Omental fat pad (tissue), 3 donors: ENCODE measurements at regions not wholly inside any gene's neighbourhood (a gene's known extent, or its start where the extent isn't known, plus 50 kb on each side); places are given as distances from the start of the nearest gene placed in this dataset.

Experiments used
- ATAC-seq: fragments of 150-250 bp; one replicate; pipeline ENCODE4 v1.9.1; 2016; ENCODE audit warnings: mild to moderate bottlenecking, moderate library complexity; ENCODE audit not compliant: low FRiP score
- DNase-seq: peaks from one replicate; pipeline ENCODE4 v3.0.0-alpha.2; 2019; ENCODE audit warnings: low spot score
- CTCF ChIP-seq, 3 donors: fragments of 450-650 bp; IDR thresholded peaks; one replicate each; pipeline ENCODE4 v1.5.1; 2016 to 2017; ENCODE audit warnings: antibody characterized with exemption in 3 of 3, mild to moderate bottlenecking in 3 of 3, moderate library complexity in 2 of 3

GRCh38 chr7:24073651-24074420 lies 210.2 kb upstream of the NPY start:
- ATAC-seq, result no peak
- no peak for DNase-seq
- TF ChIP-seq CTCF (IDR thresholded peaks at IDR 0.05), result no peak

- ATAC-seq (no peak), DNase-seq (no peak)
- no peak for TF ChIP-seq CTCF (IDR thresholded peaks at IDR 0.05)
Observed at GRCh38 chr7:24075426-24075810, 208.6 kb upstream of the NPY start.

GRCh38 chr7:24082826-24083225 lies 201.2 kb upstream of the NPY start:
- TF ChIP-seq CTCF (IDR thresholded peaks at IDR 0.05), result no peak
- ATAC-seq, result no peak
- DNase-seq, result no peak

- ATAC-seq (no peak), DNase-seq (no peak)
- TF ChIP-seq CTCF (IDR thresholded peaks at IDR 0.05), result no peak
Observed at GRCh38 chr7:24102988-24103387, 181.0 kb upstream of the NPY start.

- DNase-seq, result no peak
- ATAC-seq, result no peak
- no peak for TF ChIP-seq CTCF (IDR thresholded peaks at IDR 0.05)
Observed at GRCh38 chr7:24108906-24109376, 175.0 kb upstream of the NPY start.

- DNase-seq (no peak), ATAC-seq (no peak)
- no peak for TF ChIP-seq CTCF (IDR thresholded peaks at IDR 0.05)
Observed at GRCh38 chr7:24110056-24110455, 173.9 kb upstream of the NPY start.

- ATAC-seq (no peak), DNase-seq (no peak)
- no peak for TF ChIP-seq CTCF (IDR thresholded peaks at IDR 0.05)
Observed at GRCh38 chr7:24113506-24113905, 170.5 kb upstream of the NPY start.
